Ascending aorta (tissue), 2 donors: ENCODE measurements at regions not wholly inside any gene's neighbourhood (a gene's known extent, or its start where the extent isn't known, plus 50 kb on each side); places are given as distances from the start of the nearest gene placed in this dataset.

Source experiments
- DNase-seq, 2 donors: peaks; one replicate each; pipeline ENCODE4 v3.0.0-alpha.2; 2019; ENCODE audit warnings: low spot score in 2 of 2
- H3K27ac ChIP-seq, 2 donors: fragments of 200-600 bp; sonication (generic); one replicate each; pipeline ENCODE4 v1.5.1; 2016 to 2017; ENCODE audit warnings: mild to moderate bottlenecking in 1 of 2
- H3K27me3 ChIP-seq: fragments of 200-600 bp; sonication (generic); one replicate; pipeline ENCODE4 v1.5.1; 2017
- H3K36me3 ChIP-seq, 2 donors: fragments of 200-600 bp; sonication (generic); one replicate each; pipeline ENCODE4 v1.5.1; 2016
- H3K4me1 ChIP-seq, 2 donors: fragments of 200-600 bp; sonication (generic); one replicate each; pipeline ENCODE4 v1.5.1; 2016 to 2017; ENCODE audit warnings: mild to moderate bottlenecking in 1 of 2
- H3K4me3 ChIP-seq, 2 donors: fragments of 200-600 bp; sonication (generic); one replicate each; pipeline ENCODE4 v1.5.1; 2016 to 2017; ENCODE audit warnings: mild to moderate bottlenecking in 1 of 2
- H3K9me3 ChIP-seq, 2 donors: fragments of 200-600 bp; sonication (generic); one replicate each; pipeline ENCODE4 v1.5.1; 2016
- intact Hi-C: fragments of 100-400 bp; cut with DNase I; formaldehyde crosslinking; loops from one replicate; pipeline ENCODE4 v1.15.1; 2023
- TF ChIP-seq, protein P1 (sequence below), 3 experiments: fragments of 200-600 bp in 2 of 3; fragments of 450-650 bp in 1 of 3; sonication (generic) in 2 of 3; IDR thresholded peaks; one replicate each; pipeline ENCODE4 v1.5.1; 2016 to 2019; ENCODE audit warnings: antibody characterized with exemption in 3 of 3, mild to moderate bottlenecking in 1 of 3, moderate library complexity in 1 of 3

DNA sequence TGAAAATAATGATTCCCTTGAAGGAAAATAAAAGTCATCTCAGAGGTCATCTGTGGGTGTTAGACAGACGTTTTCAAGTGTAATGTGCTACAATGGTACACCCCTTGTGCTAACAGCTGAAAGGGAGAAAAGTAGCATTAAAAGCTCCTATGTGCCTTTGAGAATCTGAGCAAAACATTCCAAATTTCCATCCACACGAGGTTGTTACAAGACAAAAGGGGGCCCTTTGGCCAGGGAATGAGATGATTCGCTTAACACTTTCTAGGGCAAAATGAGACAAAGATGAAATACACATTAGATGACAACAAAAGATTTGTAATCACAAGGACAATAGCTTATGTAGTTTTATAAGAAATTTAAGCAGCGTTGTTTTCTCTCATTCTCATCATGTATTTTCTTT is 303.6 kb downstream of the LMX1A start:
- Histone ChIP-seq H3K4me3 (no peak overlapping the region), H3K27ac (no peak overlapping the region), H3K27me3 (no peaks in the 10 kb centered on the region), H3K36me3 (no peaks in the 10 kb centered on the region), H3K4me1 (no peaks in the 10 kb centered on the region), H3K9me3 (no peaks in the 10 kb centered on the region)
- DNase-seq, result no peak
- intact Hi-C loops, result no loop called here
- TF ChIP-seq, protein P1, sequence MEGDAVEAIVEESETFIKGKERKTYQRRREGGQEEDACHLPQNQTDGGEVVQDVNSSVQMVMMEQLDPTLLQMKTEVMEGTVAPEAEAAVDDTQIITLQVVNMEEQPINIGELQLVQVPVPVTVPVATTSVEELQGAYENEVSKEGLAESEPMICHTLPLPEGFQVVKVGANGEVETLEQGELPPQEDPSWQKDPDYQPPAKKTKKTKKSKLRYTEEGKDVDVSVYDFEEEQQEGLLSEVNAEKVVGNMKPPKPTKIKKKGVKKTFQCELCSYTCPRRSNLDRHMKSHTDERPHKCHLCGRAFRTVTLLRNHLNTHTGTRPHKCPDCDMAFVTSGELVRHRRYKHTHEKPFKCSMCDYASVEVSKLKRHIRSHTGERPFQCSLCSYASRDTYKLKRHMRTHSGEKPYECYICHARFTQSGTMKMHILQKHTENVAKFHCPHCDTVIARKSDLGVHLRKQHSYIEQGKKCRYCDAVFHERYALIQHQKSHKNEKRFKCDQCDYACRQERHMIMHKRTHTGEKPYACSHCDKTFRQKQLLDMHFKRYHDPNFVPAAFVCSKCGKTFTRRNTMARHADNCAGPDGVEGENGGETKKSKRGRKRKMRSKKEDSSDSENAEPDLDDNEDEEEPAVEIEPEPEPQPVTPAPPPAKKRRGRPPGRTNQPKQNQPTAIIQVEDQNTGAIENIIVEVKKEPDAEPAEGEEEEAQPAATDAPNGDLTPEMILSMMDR (IDR thresholded peaks at IDR 0.05), result no peak

DNA sequence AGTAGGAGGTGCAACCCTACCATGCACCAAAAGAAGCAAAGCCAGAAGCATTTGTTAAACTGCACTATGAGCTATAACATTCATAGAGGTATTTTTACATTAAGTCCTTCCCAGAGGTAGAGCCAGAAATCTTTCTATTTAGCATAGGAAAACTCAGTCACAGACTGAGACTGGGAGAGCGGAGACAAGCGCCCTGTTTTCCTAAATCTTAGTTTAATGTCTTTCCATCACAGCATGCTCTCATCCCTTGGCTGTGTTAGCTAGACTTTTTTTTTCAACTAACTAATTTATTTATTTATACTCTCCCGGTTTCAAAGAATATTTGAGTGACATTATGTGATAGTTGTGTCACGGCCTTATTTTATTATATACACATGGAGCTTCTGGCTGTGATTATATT is 304.1 kb downstream of the LMX1A start:
- Histone ChIP-seq H3K27ac (no peak overlapping the region), H3K4me1 (no peaks in the 10 kb centered on the region), H3K27me3 (no peaks in the 10 kb centered on the region), H3K4me3 (no peak overlapping the region), H3K36me3 (no peaks in the 10 kb centered on the region), H3K9me3 (no peaks in the 10 kb centered on the region)
- intact Hi-C loops, result no loop called here
- no peak for DNase-seq
- TF ChIP-seq, protein P1 (IDR thresholded peaks at IDR 0.05), result no peak

DNA sequence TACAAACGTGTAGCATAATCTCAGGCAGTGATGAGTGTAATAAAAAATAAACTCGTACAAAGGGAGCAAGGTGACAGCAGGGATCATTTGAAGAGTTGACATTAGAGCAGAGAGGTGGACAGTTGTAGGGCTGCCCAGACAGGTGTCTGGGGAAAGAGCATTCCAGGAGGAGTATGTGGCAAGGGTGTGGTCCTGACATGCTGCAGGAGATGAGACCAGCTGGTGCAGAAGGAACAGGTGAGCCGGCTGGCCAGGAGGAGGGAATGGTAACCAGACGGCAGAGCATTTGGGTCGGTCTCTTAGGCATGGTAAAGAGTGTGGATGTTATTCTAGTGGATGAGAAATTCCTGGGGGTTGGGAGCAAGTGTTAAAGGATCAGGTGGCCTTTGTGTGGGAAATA is 306.3 kb downstream of the LMX1A start:
- Histone ChIP-seq H3K36me3 (no peaks in the 10 kb centered on the region), H3K27ac (no peak overlapping the region), H3K4me1 (no peaks in the 10 kb centered on the region), H3K9me3 (no peaks in the 10 kb centered on the region), H3K4me3 (no peak overlapping the region), H3K27me3 (no peaks in the 10 kb centered on the region)
- intact Hi-C loops, result no loop called here
- DNase-seq, result no peak
- TF ChIP-seq, protein P1 (IDR thresholded peaks at IDR 0.05), result no peak

DNA sequence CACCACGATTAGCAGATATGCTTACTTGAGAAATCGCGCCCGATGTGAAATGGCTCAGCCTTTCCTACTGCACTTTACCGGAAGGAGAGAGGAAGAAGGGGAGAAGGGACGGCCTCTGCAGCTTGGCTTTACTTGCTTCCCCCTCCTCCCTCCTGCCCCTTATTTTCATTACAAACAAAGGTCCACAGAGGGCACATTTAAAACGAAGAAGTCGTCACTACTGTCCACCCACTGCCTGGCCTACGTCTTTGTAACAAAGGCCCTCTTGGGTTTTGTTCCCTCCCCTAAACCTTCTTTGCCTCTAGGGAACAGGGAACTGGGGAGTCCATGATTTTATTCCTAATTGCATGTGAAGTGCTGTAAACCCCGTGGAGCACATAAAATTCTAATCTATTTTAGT is 308.5 kb downstream of the LMX1A start:
- Histone ChIP-seq H3K27ac (no peak overlapping the region), H3K4me3 (no peak overlapping the region), H3K27me3 (no peaks in the 10 kb centered on the region), H3K36me3 (no peaks in the 10 kb centered on the region), H3K4me1 (no peaks in the 10 kb centered on the region), H3K9me3 (no peaks in the 10 kb centered on the region)
- DNase-seq, result no peak
- TF ChIP-seq, protein P1 (IDR thresholded peaks at IDR 0.05), result no peak
- intact Hi-C loops, result no loop called here

DNA sequence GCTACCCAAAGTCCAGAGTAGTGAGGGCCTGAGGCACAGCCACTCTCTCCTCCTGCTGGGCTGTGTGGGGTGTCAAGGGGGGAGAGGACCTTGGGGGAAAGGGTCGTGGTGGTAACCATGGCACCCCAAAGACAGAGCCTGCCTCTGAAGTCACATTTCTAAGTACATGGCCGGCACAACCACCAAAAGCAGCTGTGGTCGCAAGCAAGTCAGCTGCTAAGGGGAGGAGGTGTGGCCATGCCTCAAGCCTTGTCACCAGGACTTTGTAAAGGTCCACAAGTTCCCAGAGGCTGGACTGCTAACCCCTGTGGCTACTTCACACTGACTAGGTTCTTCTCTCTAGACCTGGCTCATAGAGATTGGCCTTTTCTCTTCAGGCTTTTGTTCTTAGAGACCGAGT is 310.6 kb downstream of the LMX1A start:
- TF ChIP-seq, protein P1 (IDR thresholded peaks at IDR 0.05), result no peak
- no peaks in the 10 kb centered on the region for H3K36me3 ChIP-seq
- no peaks in the 10 kb centered on the region for H3K27me3 ChIP-seq
- intact Hi-C loops, result no loop called here
- H3K27ac ChIP-seq, result no peak overlapping the region
- no peaks in the 10 kb centered on the region for H3K9me3 ChIP-seq
- no peak for DNase-seq
- no peak overlapping the region for H3K4me3 ChIP-seq
- no peaks in the 10 kb centered on the region for H3K4me1 ChIP-seq

DNA sequence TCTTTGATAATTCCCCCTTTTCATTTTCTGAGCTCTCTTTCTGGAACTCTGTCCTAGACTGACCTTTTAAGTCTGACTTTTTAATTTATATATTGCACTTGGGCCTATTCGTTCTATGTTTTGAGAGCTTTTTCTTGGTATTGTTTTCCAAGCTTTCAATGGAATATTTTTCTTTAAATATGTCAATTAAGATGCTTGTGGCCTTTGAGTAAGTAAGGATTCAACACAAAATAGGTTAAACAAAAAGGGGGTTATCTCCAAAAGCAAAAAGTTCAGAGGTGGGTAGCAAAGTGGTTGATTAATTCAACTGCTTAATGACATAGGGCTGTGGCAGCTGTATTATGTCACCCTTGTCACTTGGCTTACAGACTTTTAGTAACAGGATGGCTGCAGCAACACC is 315.9 kb downstream of the LMX1A start:
- H3K36me3 ChIP-seq, result no peaks in the 10 kb centered on the region
- no peak for DNase-seq
- H3K27me3 ChIP-seq, result no peaks in the 10 kb centered on the region
- TF ChIP-seq, protein P1 (IDR thresholded peaks at IDR 0.05), result no peak
- no peaks in the 10 kb centered on the region for H3K4me1 ChIP-seq
- intact Hi-C loops, result no loop called here
- no peak overlapping the region for H3K27ac ChIP-seq
- H3K9me3 ChIP-seq, result no peaks in the 10 kb centered on the region
- no peak overlapping the region for H3K4me3 ChIP-seq
